T-cell (primary cell): ENCODE measurements at regions not wholly inside any gene's neighbourhood (a gene's known extent, or its start where the extent isn't known, plus 50 kb on each side); places are given as distances from the start of the nearest gene placed in this dataset.
"Not testable (repeated sequence)": the region's sequence is repeated elsewhere in the genome, so short reads cannot be mapped to it uniquely, and the experiment has no call there.

ENCODE experiments used
- ATAC-seq, 4 experiments: fragments of 200-7000 bp in 3 of 4; fragments of 150-1000 bp in 1 of 4; cut with Tn5 transposase; replicated peaks in 1 of 4; 1 replicate in 3 of 4; 2 replicates in 1 of 4; pipeline ENCODE4 v1.10.0; 2021; ENCODE audit warnings: moderate library complexity in 3 of 4, mild to moderate bottlenecking in 2 of 4, moderate number of reproducible peaks in 1 of 4
- CTCF ChIA-PET, 2 donors: fragments of 300-600 bp; sonication (Branson Sonifier 250); formaldehyde crosslinking; loops; one replicate each; lab custom pipeline; 2022; ENCODE audit warnings: antibody characterized with exemption in 2 of 2; lab: Charles Lee
- POLR2A ChIA-PET, 2 donors: fragments of 300-600 bp; sonication (Branson Sonifier 250); formaldehyde crosslinking; loops; one replicate each; lab custom pipeline; 2022; ENCODE audit warnings: antibody characterized with exemption in 2 of 2; lab: Charles Lee
- DNase-seq, 35 experiments: peaks; one replicate each; pipeline versions ENCODE4 v3.0.0 to v3.0.0-alpha.2; 2013 to 2023
- H3K27ac ChIP-seq: one replicate; pipeline ENCODE4 v1.5.1; 2013; ENCODE audit warnings: low read length
- H3K27me3 ChIP-seq, 2 experiments: replicated peaks in 1 of 2; 1 replicate in 1 of 2; 2 replicates in 1 of 2; pipeline versions ENCODE4 v1.6.1 to v1.7.0; 2013; ENCODE audit warnings: low read length in 1 of 2, mixed read lengths in 1 of 2; ENCODE audit not compliant: control insufficient read depth in 2 of 2, insufficient read depth in 2 of 2; ENCODE audit errors: extremely low read depth in 1 of 2
- H3K36me3 ChIP-seq, 2 donors: 1 replicate in 1 of 2; 2 replicates in 1 of 2; pipeline versions ENCODE4 v1.6.1 to v1.7.0; 2013; ENCODE audit warnings: low read length in 1 of 2; ENCODE audit not compliant: control insufficient read depth in 2 of 2, insufficient read depth in 1 of 2; ENCODE audit errors: extremely low read depth in 1 of 2
- H3K4me1 ChIP-seq, 2 experiments: 1 replicate in 1 of 2; 2 replicates in 1 of 2; pipeline versions ENCODE4 v1.6.1 to v1.7.0; 2013; ENCODE audit warnings: low read length in 2 of 2, mixed read lengths in 1 of 2; ENCODE audit not compliant: insufficient read depth in 2 of 2, control insufficient read depth in 1 of 2; ENCODE audit errors: extremely low read depth in 1 of 2
- H3K4me3 ChIP-seq, 2 donors: 1 replicate in 1 of 2; 2 replicates in 1 of 2; pipeline versions ENCODE4 v1.5.1 to v1.7.0; 2013; ENCODE audit warnings: mild to moderate bottlenecking in 2 of 2, low read length in 1 of 2, moderate library complexity in 1 of 2; ENCODE audit not compliant: control insufficient read depth in 1 of 2; ENCODE audit errors: extremely low read depth in 1 of 2
- H3K9me3 ChIP-seq: 2 replicates; pipeline ENCODE4 v1.7.0; 2013
- H3K27ac Mint-ChIP-seq, 2 donors: one replicate each; pipeline ENCODE4 v1.8.0; 2020 to 2021; ENCODE audit warnings: mild to moderate bottlenecking in 2 of 2, mixed read lengths in 2 of 2
- H3K27me3 Mint-ChIP-seq, 2 donors: one replicate each; pipeline ENCODE4 v1.8.0; 2021 to 2022; ENCODE audit warnings: mixed read lengths in 2 of 2
- H3K36me3 Mint-ChIP-seq: one replicate; pipeline ENCODE4 v1.8.0; 2021; ENCODE audit warnings: mixed read lengths
- H3K4me1 Mint-ChIP-seq, 3 donors: one replicate each; pipeline ENCODE4 v1.8.0; 2020 to 2022; ENCODE audit warnings: mixed read lengths in 3 of 3, mild to moderate bottlenecking in 1 of 3
- H3K4me3 Mint-ChIP-seq, 3 donors: one replicate each; pipeline ENCODE4 v1.8.0; 2020 to 2022; ENCODE audit warnings: mild to moderate bottlenecking in 3 of 3, mixed read lengths in 3 of 3, moderate library complexity in 3 of 3
- H3K9me3 Mint-ChIP-seq, 3 donors: one replicate each; pipeline ENCODE4 v1.8.0; 2020 to 2022; ENCODE audit warnings: mixed read lengths in 3 of 3
- WGBS: methylation state at CpG from one replicate; pipeline ENCODE4 v1.1.5; 2013; ENCODE audit warnings: missing lambda C conversion rate; ENCODE audit not compliant: insufficient coverage; 5-methylcytosine and 5-hydroxymethylcytosine counted together

DNA sequence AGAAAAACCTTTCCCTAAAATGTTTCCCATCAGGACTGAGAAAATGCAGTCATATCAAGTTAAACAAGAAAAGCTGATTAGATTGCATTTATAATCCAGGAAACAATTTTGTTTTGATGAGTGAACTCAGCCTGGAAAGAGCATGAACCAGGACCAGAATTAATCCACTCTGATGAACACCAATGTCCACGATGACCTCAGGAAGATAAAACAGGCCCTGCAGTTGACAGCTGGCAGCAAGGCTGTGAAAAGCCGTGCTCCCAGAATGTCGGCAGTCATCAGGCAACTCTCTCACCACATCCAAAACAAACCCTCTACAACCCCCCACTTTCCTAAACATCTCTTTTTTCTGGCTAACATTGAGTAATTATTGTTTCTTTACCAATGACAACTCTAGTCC lies 74.0 kb upstream of the PROKR2 start:
- Histone ChIP-seq H3K27ac (no peak overlapping the region), H3K4me3 (no peak overlapping the region), H3K4me1 (no peaks in the 10 kb centered on the region), H3K9me3 (no peaks in the 10 kb centered on the region), H3K36me3 (no peaks in the 10 kb centered on the region), H3K27me3 (no peaks in the 10 kb centered on the region)
- no peak overlapping the region for H3K27ac Mint-ChIP-seq
- 46% methylated on average over 2 of the region's 3 CpGs for WGBS
- peaks cover 22 to 30% of the 10 kb centered on the region in 2 donors for H3K27me3 Mint-ChIP-seq
- no peak for ATAC-seq
- H3K9me3 Mint-ChIP-seq: peaks cover 0 to 2% (median 0%) of the 10 kb centered on the region in 3 donors
- DNase-seq: no peak
- H3K36me3 Mint-ChIP-seq: no peaks in the 10 kb centered on the region
- H3K4me1 Mint-ChIP-seq: no peaks in the 10 kb centered on the region
- ChIA-PET POLR2A (no interaction called here), CTCF (no interaction called here)
- H3K4me3 Mint-ChIP-seq: no peak overlapping the region

DNA sequence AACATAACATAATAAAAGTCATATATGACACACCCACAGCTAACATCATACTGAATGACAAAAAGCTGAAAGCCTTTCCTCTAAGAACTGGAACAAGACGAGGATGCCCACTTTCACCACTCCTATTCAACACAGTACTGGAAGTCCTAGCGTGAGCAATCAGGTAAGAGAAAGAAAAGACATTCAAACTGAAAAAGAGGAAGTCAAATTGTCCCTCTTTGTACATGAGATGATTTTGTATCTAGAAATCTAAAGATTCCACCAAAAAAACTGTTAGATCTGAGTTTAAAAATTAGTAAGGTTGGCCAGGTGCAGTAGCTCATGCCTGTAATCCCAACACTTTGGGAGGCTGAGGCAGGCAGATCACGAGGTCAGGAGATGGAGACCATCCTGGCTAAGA lies 70.1 kb upstream of the PROKR2 start:
- ATAC-seq, H3K36me3 Mint-ChIP-seq, CTCF ChIA-PET, H3K27ac ChIP-seq, POLR2A ChIA-PET, H3K27me3 ChIP-seq, H3K27ac Mint-ChIP-seq, H3K4me3 Mint-ChIP-seq, H3K36me3 ChIP-seq, DNase-seq, H3K4me3 ChIP-seq, H3K9me3 ChIP-seq, H3K4me1 ChIP-seq, H3K4me1 Mint-ChIP-seq: not testable (repeated sequence)
- no CpG with 5 or more reads among the region's 3 CpGs for WGBS
- Mint-ChIP-seq H3K27me3 (peaks cover 19 to 21% of the 10 kb centered on the region in 2 donors), H3K9me3 (peaks cover 5 to 15% (median 10%) of the 10 kb centered on the region in 3 donors)

DNA sequence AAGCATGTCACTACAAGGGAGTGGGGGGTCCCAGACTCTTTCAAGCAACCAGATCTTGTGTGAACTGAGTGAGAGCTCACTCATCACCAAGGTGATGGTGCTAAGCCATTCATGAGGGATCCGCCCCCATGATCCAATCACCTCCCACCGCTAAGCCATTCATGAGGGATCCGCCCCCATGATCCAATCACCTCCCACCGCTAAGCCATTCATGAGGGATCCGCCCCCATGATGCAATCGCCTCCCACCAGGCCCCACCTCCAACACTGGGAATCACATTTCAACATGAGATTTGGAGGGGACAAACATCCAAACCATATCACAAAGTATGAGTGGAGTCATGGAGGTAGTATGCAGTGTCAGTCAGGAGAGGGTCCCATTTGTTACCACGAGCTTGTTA lies 64.8 kb upstream of the PROKR2 start:
- H3K9me3 ChIP-seq, H3K4me1 Mint-ChIP-seq, H3K27ac ChIP-seq, H3K4me3 Mint-ChIP-seq, H3K36me3 Mint-ChIP-seq, DNase-seq, H3K27ac Mint-ChIP-seq, H3K4me3 ChIP-seq, H3K4me1 ChIP-seq, POLR2A ChIA-PET, H3K36me3 ChIP-seq, ATAC-seq, CTCF ChIA-PET: not testable (repeated sequence)
- Mint-ChIP-seq H3K27me3 (peaks cover 16 to 22% of the 10 kb centered on the region in 2 donors), H3K9me3 (peaks cover 5 to 15% (median 11%) of the 10 kb centered on the region in 3 donors)
- H3K27me3 ChIP-seq: peaks cover 5 to 13% of the 10 kb centered on the region in 2 experiments
- WGBS: no CpG with 5 or more reads among the region's 7 CpGs

DNA sequence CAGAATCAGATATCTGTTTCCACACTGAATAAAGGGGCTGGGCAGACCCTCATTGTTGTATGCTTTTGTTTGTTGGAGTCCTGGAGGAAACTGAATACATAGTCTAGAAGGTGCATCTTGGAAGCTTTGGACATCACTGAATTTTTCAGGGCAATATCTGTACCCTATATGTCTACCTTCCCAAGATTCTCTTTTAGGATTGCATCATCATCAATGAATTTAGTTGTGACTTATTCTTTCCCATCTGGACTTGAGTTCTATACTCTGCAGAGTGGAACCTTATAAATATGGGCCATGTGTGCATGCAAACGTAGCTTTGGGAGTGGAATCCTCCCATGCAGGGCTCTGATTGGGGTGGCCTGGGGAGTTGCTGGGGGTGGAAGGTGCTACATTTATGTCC lies 60.7 kb upstream of the PROKR2 start:
- no peaks in the 10 kb centered on the region for H3K4me1 Mint-ChIP-seq
- ATAC-seq: no peak
- H3K27me3 Mint-ChIP-seq: peaks cover 13 to 31% of the 10 kb centered on the region in 2 donors
- no peaks in the 10 kb centered on the region for H3K9me3 ChIP-seq
- no peak overlapping the region for H3K4me3 Mint-ChIP-seq
- peaks cover 5 to 12% of the 10 kb centered on the region in 2 experiments for H3K27me3 ChIP-seq
- H3K27ac Mint-ChIP-seq: no peak overlapping the region
- no peak overlapping the region for H3K4me3 ChIP-seq
- CTCF ChIA-PET: no interaction called here
- no peak for DNase-seq
- H3K4me1 ChIP-seq: no peaks in the 10 kb centered on the region
- H3K9me3 Mint-ChIP-seq: peaks cover 0 to 2% (median 0%) of the 10 kb centered on the region in 3 donors
- H3K36me3 ChIP-seq: no peaks in the 10 kb centered on the region
- POLR2A ChIA-PET: no interaction called here
- no peak overlapping the region for H3K27ac ChIP-seq
- WGBS: no CpG with 5 or more reads among the region's 1 CpG
- H3K36me3 Mint-ChIP-seq: no peaks in the 10 kb centered on the region

GRCh38 chr20:5376228-5376627 lies 59.5 kb upstream of the PROKR2 start:
- Histone ChIP-seq H3K27ac (no peak overlapping the region), H3K9me3 (no peaks in the 10 kb centered on the region), H3K36me3 (no peaks in the 10 kb centered on the region), H3K27me3 (peaks cover 5 to 14% of the 10 kb centered on the region in 2 experiments), H3K4me3 (no peak overlapping the region), H3K4me1 (no peaks in the 10 kb centered on the region)
- peaks cover 9 to 34% of the 10 kb centered on the region in 2 donors for H3K27me3 Mint-ChIP-seq
- no peaks in the 10 kb centered on the region for H3K4me1 Mint-ChIP-seq
- DNase-seq (no peak), ATAC-seq (no peak)
- CTCF ChIA-PET: no interaction called here
- peaks cover 0 to 2% (median 0%) of the 10 kb centered on the region in 3 donors for H3K9me3 Mint-ChIP-seq
- no peak overlapping the region for H3K27ac Mint-ChIP-seq
- POLR2A ChIA-PET: no interaction called here
- H3K36me3 Mint-ChIP-seq: no peaks in the 10 kb centered on the region
- WGBS: no CpG with 5 or more reads among the region's 6 CpGs
- H3K4me3 Mint-ChIP-seq: no peak overlapping the region

DNA sequence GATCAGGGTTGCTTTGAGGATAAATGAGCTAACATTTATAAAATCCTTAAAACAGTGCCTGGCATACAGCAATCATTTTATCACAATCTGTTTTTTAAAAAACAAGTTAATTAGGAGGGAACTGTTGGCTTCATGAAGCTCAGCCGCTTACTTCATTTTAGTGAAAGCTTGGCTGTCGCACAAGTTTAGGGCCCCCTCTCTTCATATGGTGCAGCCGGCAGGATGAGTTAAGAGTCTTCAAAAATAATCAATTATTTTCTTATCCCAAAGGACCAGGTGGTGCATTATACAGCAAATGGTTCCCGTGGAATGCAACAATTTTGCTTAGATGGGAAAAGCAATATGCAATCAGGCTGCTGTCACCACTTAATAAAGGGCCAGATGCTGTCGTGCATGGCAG lies 57.4 kb upstream of the PROKR2 start:
- H3K4me1 ChIP-seq: no peaks in the 10 kb centered on the region
- Mint-ChIP-seq H3K4me3 (no peak overlapping the region), H3K4me1 (no peaks in the 10 kb centered on the region), H3K36me3 (no peaks in the 10 kb centered on the region), H3K27ac (no peak overlapping the region), H3K9me3 (no peaks in the 10 kb centered on the region), H3K27me3 (peaks cover 13 to 39% of the 10 kb centered on the region in 2 donors)
- POLR2A ChIA-PET: no interaction called here
- no peaks in the 10 kb centered on the region for H3K36me3 ChIP-seq
- CTCF ChIA-PET: interaction anchor here in 1 of 2 donors (0.7 kb wide), 1 partner anchor 52 kb away, joined by 4 read pairs; no protein-coding TSS in a partner anchor
- H3K9me3 ChIP-seq: no peaks in the 10 kb centered on the region
- H3K4me3 ChIP-seq: no peak overlapping the region
- DNase-seq: no peak
- H3K27me3 ChIP-seq: peaks cover 3 to 16% of the 10 kb centered on the region in 2 experiments
- ATAC-seq: no peak
- WGBS: 75% methylated on average over 1 of the region's 5 CpGs
- H3K27ac ChIP-seq: no peak overlapping the region

DNA sequence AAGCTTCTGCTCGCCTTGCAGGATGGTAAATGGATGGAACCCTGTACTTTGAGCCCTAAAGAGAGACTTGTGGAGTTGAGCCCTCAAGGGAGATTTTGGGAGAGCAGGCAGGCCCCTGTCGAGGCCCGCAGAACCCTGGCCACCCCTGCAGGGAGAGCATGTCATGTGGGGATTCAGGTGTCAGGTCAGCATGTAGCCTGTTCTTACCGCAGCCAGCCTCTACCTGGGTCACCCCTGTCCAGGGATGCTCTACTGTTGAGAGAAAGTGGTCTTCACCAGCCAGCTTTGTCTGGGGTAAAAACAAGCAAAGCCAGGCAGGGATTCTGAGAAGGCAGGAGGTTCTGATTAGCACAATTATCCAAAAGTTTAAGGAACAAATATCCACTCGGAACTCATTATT lies 55.6 kb upstream of the PROKR2 start:
- H3K27ac Mint-ChIP-seq: no peak overlapping the region
- H3K36me3 Mint-ChIP-seq: no peaks in the 10 kb centered on the region
- ATAC-seq: no peak
- Histone ChIP-seq H3K4me3 (no peak overlapping the region), H3K27me3 (peaks cover 2 to 10% of the 10 kb centered on the region in 2 experiments), H3K36me3 (no peaks in the 10 kb centered on the region), H3K9me3 (no peaks in the 10 kb centered on the region), H3K4me1 (no peaks in the 10 kb centered on the region), H3K27ac (no peak overlapping the region)
- H3K9me3 Mint-ChIP-seq: no peaks in the 10 kb centered on the region
- 88% methylated on average over 4 of the region's 5 CpGs for WGBS
- peaks cover 17 to 40% of the 10 kb centered on the region in 2 donors for H3K27me3 Mint-ChIP-seq
- CTCF ChIA-PET: interaction anchor here in 1 of 2 donors (0.7 kb wide), 1 partner anchor 33 kb away, joined by 7 read pairs; no protein-coding TSS in a partner anchor
- POLR2A ChIA-PET: no interaction called here
- no peak for DNase-seq
- no peak overlapping the region for H3K4me3 Mint-ChIP-seq
- no peaks in the 10 kb centered on the region for H3K4me1 Mint-ChIP-seq
